ENCODE measurements at regions not wholly inside any gene's neighbourhood (a gene's known extent, or its start where the extent isn't known, plus 50 kb on each side); places are given as distances from the start of the nearest gene placed in this dataset.

DNA sequence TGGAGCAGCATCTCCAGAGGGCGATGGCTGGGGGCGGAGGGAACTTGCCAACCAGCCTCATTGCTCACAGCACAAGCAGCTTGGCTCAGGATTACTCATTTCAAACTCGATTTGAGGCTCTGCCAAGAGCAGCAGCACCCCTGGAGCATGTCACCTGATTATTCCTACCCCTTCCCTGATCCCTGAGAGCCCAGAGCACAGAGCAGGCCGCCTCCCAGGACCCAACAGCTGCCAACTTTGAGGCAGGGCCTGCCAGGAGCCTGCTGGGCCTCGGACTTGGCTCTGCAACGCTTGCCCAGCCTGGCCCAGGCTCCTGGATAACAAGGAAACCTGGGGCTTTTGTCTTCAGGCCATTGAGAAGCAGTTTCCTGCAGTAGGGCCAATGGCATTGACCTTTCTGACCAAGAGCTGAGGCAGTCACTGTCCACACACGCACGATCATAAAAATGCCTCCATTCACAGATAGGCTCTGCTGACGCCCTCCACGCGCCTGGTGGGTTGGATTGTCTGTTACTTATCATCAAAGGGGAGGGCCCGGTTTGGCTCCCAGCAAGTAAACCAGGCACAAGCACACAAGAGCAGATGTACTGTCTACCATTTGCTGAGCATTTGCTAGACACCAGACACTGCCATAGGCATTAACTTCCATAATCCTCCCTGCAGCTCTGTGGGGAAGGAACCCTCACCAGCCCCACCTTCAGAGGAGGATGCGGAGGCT, 406.6 kb upstream of the EEF2KMT start:
- Mint-ChIP-seq H3K4me1 (no peaks in the 10 kb centered on the region), H3K27ac (no peak overlapping the region), H3K36me3 (no peaks in the 10 kb centered on the region), H3K27me3 (ENCODE audit: low read depth) (peaks cover 43% of the 10 kb centered on the region), H3K4me3 (no peak overlapping the region), H3K9me3 (no peaks in the 10 kb centered on the region)
- no peak for DNase-seq (ENCODE audit: low spot score in 2 of 2, unreplicated experiment in 2 of 2)
- TF ChIP-seq, protein P1, sequence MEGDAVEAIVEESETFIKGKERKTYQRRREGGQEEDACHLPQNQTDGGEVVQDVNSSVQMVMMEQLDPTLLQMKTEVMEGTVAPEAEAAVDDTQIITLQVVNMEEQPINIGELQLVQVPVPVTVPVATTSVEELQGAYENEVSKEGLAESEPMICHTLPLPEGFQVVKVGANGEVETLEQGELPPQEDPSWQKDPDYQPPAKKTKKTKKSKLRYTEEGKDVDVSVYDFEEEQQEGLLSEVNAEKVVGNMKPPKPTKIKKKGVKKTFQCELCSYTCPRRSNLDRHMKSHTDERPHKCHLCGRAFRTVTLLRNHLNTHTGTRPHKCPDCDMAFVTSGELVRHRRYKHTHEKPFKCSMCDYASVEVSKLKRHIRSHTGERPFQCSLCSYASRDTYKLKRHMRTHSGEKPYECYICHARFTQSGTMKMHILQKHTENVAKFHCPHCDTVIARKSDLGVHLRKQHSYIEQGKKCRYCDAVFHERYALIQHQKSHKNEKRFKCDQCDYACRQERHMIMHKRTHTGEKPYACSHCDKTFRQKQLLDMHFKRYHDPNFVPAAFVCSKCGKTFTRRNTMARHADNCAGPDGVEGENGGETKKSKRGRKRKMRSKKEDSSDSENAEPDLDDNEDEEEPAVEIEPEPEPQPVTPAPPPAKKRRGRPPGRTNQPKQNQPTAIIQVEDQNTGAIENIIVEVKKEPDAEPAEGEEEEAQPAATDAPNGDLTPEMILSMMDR (IDR thresholded peaks at IDR 0.05; ENCODE audit: unreplicated experiment) = no peak

DNA sequence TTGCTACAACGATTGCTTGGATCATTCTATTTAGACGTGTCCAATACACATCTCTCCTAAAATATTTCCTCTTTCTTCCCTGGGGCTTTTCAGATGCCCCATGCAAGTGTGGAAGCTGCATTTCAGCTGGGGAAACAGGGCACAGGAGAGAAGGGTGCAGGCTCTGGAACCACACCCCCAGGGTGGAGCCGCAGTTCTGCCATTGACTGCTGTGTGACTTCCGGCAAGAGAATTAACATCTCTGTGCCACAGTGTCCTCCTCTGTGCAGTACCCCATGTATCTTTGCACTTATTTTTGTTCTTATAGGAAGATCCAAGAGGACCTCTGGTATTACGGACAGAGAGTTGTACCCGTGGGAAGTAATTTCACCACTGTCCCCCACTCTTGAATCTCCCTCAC, 405.3 kb upstream of the EEF2KMT start:
- no peak for DNase-seq (ENCODE audit: low spot score in 2 of 2, unreplicated experiment in 2 of 2)
- no peaks in the 10 kb centered on the region for H3K9me3 Mint-ChIP-seq
- H3K36me3 Mint-ChIP-seq = no peaks in the 10 kb centered on the region
- no peak overlapping the region for H3K27ac Mint-ChIP-seq
- TF ChIP-seq, protein P1 (IDR thresholded peaks at IDR 0.05; ENCODE audit: unreplicated experiment) = no peak
- H3K27me3 Mint-ChIP-seq (ENCODE audit: low read depth) = peaks cover 45% of the 10 kb centered on the region
- H3K4me3 Mint-ChIP-seq = no peak overlapping the region
- no peaks in the 10 kb centered on the region for H3K4me1 Mint-ChIP-seq

DNA sequence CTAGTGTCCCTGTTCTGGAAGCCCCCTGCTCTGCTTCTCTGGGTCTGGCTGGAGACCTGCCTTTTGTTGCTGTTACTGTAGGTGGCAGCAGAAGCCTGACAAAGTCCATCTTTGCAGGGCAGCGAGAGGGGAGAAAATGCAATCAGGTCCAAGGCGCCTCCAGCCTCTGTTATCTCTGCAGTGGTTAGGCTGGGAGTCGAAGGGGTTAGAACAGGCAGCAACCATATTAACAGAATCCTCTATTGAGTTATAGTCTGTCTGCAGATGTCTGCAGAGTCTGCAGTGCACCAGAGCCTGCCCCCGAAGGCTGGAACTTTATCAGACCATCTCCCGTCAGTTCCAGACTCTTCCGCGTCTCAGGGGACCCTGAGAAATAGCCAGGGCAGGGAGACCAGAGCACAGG, 404.9 kb upstream of the EEF2KMT start:
- H3K4me3 Mint-ChIP-seq = no peak overlapping the region
- no peak overlapping the region for H3K27ac Mint-ChIP-seq
- TF ChIP-seq, protein P1 (IDR thresholded peaks at IDR 0.05; ENCODE audit: unreplicated experiment) = peak; percentile 22
- peaks cover 45% of the 10 kb centered on the region for H3K27me3 Mint-ChIP-seq (ENCODE audit: low read depth)
- H3K36me3 Mint-ChIP-seq = no peaks in the 10 kb centered on the region
- DNase-seq (ENCODE audit: low spot score in 2 of 2, unreplicated experiment in 2 of 2) = peak in 1 of 2 experiments; percentile 48
- no peaks in the 10 kb centered on the region for H3K4me1 Mint-ChIP-seq
- H3K9me3 Mint-ChIP-seq = no peaks in the 10 kb centered on the region

DNA sequence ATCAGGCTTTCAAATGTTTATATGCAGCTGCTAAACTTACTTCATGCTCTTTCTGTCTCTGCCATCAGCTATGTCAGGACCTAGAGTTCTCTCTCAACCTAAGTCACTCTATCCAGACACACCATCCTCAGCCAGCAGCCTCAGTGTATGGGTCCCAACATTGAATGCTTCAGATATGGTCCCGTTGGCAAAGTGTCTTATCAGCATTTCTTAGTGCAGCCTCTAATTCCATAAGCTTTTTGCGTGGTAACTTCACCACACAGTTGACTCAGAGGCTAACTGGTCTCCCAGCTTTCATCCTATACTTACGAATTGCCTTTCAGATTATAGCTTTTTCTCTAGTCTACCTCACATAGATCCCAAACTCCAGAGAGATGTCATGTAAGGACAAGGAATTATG, 402.9 kb upstream of the EEF2KMT start:
- Mint-ChIP-seq H3K36me3 (no peaks in the 10 kb centered on the region), H3K27me3 (ENCODE audit: low read depth) (peaks cover 37% of the 10 kb centered on the region), H3K4me3 (no peak overlapping the region), H3K27ac (no peak overlapping the region), H3K4me1 (no peaks in the 10 kb centered on the region), H3K9me3 (no peaks in the 10 kb centered on the region)
- DNase-seq (ENCODE audit: low spot score in 2 of 2, unreplicated experiment in 2 of 2) = no peak
- TF ChIP-seq, protein P1 (IDR thresholded peaks at IDR 0.05; ENCODE audit: unreplicated experiment) = no peak

DNA sequence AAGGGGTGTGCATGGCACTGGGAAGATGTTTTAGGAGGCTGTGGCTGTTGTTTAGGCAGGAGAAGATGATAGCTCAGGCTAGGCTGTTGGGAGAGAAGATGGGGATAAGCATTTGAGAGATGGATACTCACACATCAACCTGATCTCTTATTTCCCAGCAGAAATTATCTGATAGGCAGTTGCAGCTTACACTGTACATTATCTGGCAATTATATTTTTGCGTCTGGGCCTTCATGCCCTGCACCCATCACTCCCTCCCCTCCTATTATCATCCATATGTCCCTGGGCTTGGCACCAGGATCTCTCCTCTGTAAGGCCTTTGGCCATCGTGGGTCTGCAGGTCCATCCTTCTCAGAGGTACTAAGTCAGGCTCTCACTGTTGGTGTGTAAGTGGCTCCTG, 401.0 kb upstream of the EEF2KMT start:
- Mint-ChIP-seq H3K27ac (no peak overlapping the region), H3K4me3 (no peak overlapping the region), H3K9me3 (no peaks in the 10 kb centered on the region), H3K27me3 (ENCODE audit: low read depth) (peaks cover 37% of the 10 kb centered on the region), H3K4me1 (no peaks in the 10 kb centered on the region), H3K36me3 (no peaks in the 10 kb centered on the region)
- TF ChIP-seq, protein P1 (IDR thresholded peaks at IDR 0.05; ENCODE audit: unreplicated experiment) = no peak
- DNase-seq (ENCODE audit: low spot score in 2 of 2, unreplicated experiment in 2 of 2) = no peak
